ENCODE measurements at regions not wholly inside any gene's neighbourhood (a gene's known extent, or its start where the extent isn't known, plus 50 kb on each side); places are given as distances from the start of the nearest gene placed in this dataset.

DNA sequence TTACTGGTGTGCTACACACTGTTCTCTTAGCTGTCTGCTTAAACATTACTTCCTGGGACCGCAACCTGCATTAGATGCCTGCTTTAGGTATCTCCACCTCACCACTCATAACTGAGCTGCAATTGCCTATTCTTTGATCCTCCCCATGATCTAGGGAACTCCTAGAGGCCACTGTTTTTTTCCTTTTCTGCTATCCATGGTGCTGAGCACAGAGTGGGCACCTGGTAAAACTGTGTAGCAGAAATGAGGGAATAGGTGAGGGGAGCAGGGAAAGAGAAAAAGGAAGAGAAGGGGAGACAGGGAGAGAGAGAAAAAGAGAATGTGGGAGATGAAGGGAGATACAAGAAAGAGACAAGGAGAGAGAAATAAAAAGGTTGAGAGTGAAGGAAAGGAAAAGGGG lies 434.9 kb downstream of the ADRA2A start:
- no peak for DNase-seq (ENCODE audit: low spot score)
- H3K27me3 ChIP-seq (ENCODE audit: insufficient read depth, poor library complexity, severe bottlenecking), result no peaks in the 10 kb centered on the region
- no peaks in the 10 kb centered on the region for H3K4me1 ChIP-seq (ENCODE audit: insufficient read depth, poor library complexity, severe bottlenecking)
- no peak overlapping the region for H3K27ac ChIP-seq (ENCODE audit: poor library complexity, severe bottlenecking)
- H3K36me3 ChIP-seq (ENCODE audit: low read depth), result no peaks in the 10 kb centered on the region
- no peak for ATAC-seq (ENCODE audit: low read depth)
- H3K4me3 ChIP-seq (ENCODE audit: severe bottlenecking), result no peak overlapping the region
- TF ChIP-seq, protein P1, sequence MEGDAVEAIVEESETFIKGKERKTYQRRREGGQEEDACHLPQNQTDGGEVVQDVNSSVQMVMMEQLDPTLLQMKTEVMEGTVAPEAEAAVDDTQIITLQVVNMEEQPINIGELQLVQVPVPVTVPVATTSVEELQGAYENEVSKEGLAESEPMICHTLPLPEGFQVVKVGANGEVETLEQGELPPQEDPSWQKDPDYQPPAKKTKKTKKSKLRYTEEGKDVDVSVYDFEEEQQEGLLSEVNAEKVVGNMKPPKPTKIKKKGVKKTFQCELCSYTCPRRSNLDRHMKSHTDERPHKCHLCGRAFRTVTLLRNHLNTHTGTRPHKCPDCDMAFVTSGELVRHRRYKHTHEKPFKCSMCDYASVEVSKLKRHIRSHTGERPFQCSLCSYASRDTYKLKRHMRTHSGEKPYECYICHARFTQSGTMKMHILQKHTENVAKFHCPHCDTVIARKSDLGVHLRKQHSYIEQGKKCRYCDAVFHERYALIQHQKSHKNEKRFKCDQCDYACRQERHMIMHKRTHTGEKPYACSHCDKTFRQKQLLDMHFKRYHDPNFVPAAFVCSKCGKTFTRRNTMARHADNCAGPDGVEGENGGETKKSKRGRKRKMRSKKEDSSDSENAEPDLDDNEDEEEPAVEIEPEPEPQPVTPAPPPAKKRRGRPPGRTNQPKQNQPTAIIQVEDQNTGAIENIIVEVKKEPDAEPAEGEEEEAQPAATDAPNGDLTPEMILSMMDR (IDR thresholded peaks at IDR 0.05; ENCODE audit: poor library complexity, severe bottlenecking), result no peak
- no peaks in the 10 kb centered on the region for H3K9me3 ChIP-seq (ENCODE audit: severe bottlenecking)

- no peak for ATAC-seq (ENCODE audit: low read depth)
- no peak overlapping the region for H3K4me3 ChIP-seq (ENCODE audit: severe bottlenecking)
- no peaks in the 10 kb centered on the region for H3K4me1 ChIP-seq (ENCODE audit: insufficient read depth, poor library complexity, severe bottlenecking)
- DNase-seq (ENCODE audit: low spot score), result no peak
- H3K36me3 ChIP-seq (ENCODE audit: low read depth), result no peaks in the 10 kb centered on the region
- no peak overlapping the region for H3K27ac ChIP-seq (ENCODE audit: poor library complexity, severe bottlenecking)
- TF ChIP-seq, protein P1 (IDR thresholded peaks at IDR 0.05; ENCODE audit: poor library complexity, severe bottlenecking), result no peak
- H3K27me3 ChIP-seq (ENCODE audit: insufficient read depth, poor library complexity, severe bottlenecking), result no peaks in the 10 kb centered on the region
- no peaks in the 10 kb centered on the region for H3K9me3 ChIP-seq (ENCODE audit: severe bottlenecking)
Measured at GRCh38 chr10:111515264-111515663, 438.4 kb downstream of the ADRA2A start.

DNA sequence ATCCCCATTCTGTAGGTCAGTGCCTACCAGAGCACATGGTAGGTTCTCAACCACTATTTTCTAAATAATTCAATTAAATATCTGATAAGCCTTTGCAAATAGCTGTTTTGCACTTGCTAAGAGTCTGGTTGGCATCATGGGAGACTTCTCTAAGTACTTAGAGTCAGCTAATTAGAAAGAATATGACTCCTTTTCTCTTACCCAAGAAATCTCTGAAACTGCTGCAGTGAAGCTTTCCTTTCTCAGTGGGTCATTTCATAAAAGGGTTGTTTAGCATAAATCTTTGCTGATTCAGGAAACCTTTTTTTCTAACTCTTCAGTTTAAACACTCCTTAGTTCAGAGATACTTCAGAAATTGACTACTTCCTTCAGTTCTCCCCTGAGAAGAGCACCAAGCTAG lies 438.9 kb downstream of the ADRA2A start:
- Histone ChIP-seq H3K4me3 (ENCODE audit: severe bottlenecking) (no peak overlapping the region), H3K27me3 (ENCODE audit: insufficient read depth, poor library complexity, severe bottlenecking) (no peaks in the 10 kb centered on the region), H3K36me3 (ENCODE audit: low read depth) (no peaks in the 10 kb centered on the region), H3K27ac (ENCODE audit: poor library complexity, severe bottlenecking) (no peak overlapping the region), H3K9me3 (ENCODE audit: severe bottlenecking) (no peaks in the 10 kb centered on the region), H3K4me1 (ENCODE audit: insufficient read depth, poor library complexity, severe bottlenecking) (no peaks in the 10 kb centered on the region)
- DNase-seq (ENCODE audit: low spot score) (no peak), ATAC-seq (ENCODE audit: low read depth) (no peak)
- TF ChIP-seq, protein P1 (IDR thresholded peaks at IDR 0.05; ENCODE audit: poor library complexity, severe bottlenecking), result no peak

- H3K4me3 ChIP-seq (ENCODE audit: severe bottlenecking), result no peak overlapping the region
- H3K27me3 ChIP-seq (ENCODE audit: insufficient read depth, poor library complexity, severe bottlenecking), result no peaks in the 10 kb centered on the region
- H3K9me3 ChIP-seq (ENCODE audit: severe bottlenecking), result no peaks in the 10 kb centered on the region
- DNase-seq (ENCODE audit: low spot score), result no peak
- H3K4me1 ChIP-seq (ENCODE audit: insufficient read depth, poor library complexity, severe bottlenecking), result no peaks in the 10 kb centered on the region
- TF ChIP-seq, protein P1 (IDR thresholded peaks at IDR 0.05; ENCODE audit: poor library complexity, severe bottlenecking), result no peak
- ATAC-seq (ENCODE audit: low read depth), result no peak
- H3K36me3 ChIP-seq (ENCODE audit: low read depth), result no peaks in the 10 kb centered on the region
- H3K27ac ChIP-seq (ENCODE audit: poor library complexity, severe bottlenecking), result no peak overlapping the region
Measured at GRCh38 chr10:111516144-111516543, 439.3 kb downstream of the ADRA2A start.

- no peak for DNase-seq (ENCODE audit: low spot score)
- H3K27me3 ChIP-seq (ENCODE audit: insufficient read depth, poor library complexity, severe bottlenecking), result no peaks in the 10 kb centered on the region
- H3K36me3 ChIP-seq (ENCODE audit: low read depth), result no peaks in the 10 kb centered on the region
- TF ChIP-seq, protein P1 (IDR thresholded peaks at IDR 0.05; ENCODE audit: poor library complexity, severe bottlenecking), result no peak
- H3K9me3 ChIP-seq (ENCODE audit: severe bottlenecking), result no peaks in the 10 kb centered on the region
- H3K27ac ChIP-seq (ENCODE audit: poor library complexity, severe bottlenecking), result no peak overlapping the region
- no peak for ATAC-seq (ENCODE audit: low read depth)
- no peaks in the 10 kb centered on the region for H3K4me1 ChIP-seq (ENCODE audit: insufficient read depth, poor library complexity, severe bottlenecking)
- H3K4me3 ChIP-seq (ENCODE audit: severe bottlenecking), result no peak overlapping the region
Measured at GRCh38 chr10:111522141-111522540, 445.3 kb downstream of the ADRA2A start.

Data from RWPE2 (cell line).